K562 (cell line): ENCODE measurements at regions not wholly inside any gene's neighbourhood (a gene's known extent, or its start where the extent isn't known, plus 50 kb on each side); places are given as distances from the start of the nearest gene placed in this dataset.

ENCODE experiments used
- ATAC-seq: fragments of 200-7000 bp; cut with Tn5 transposase; 3 replicates; pipeline ENCODE4 v1.9.1; 2020; ENCODE audit warnings: moderate library complexity
- BruUV-seq: library from RNA; stranded (reverse); fragments of 400-500 nt; replicated peaks from 2 replicates; lab custom pipeline; 2021; lab: Mats Ljungman, UMichigan
- CTCF ChIA-PET: fragments of 300-600 bp; formaldehyde crosslinking; extraction: SDS; loops from one replicate; lab custom pipeline; 2021; ENCODE audit warnings: low intra/inter-chr PET ratio; lab: Yijun Ruan, JAX
- POLR2A ChIA-PET: fragments of 300-600, 350-650 bp; sonication (Branson Sonifier 250); formaldehyde crosslinking; extraction: SDS; loops from one replicate; lab custom pipeline; 2021; ENCODE audit warnings: antibody characterized with exemption, inconsistent platforms; lab: Yijun Ruan, JAX
- DNase-seq, 4 experiments: peaks; one replicate each; pipeline versions ENCODE4 v3.0.0 to v3.0.0-alpha.2; 2011 to 2018; ENCODE audit warnings: low spot score in 3 of 4, mixed read lengths in 3 of 4; ENCODE audit errors: extremely low read depth in 1 of 4
- FAIRE-seq: peaks from 2 replicates; lab custom pipeline; 2011; peaks lifted over from hg19 to GRCh38; lab: Jason Lieb, UNC
- H2AFZ ChIP-seq: 2 replicates; pipeline ENCODE4 v1.6.0; 2011; ENCODE audit warnings: low read depth, low read length, control low read depth, inconsistent platforms
- H3K27ac ChIP-seq: fragments of 200-600 bp; 3 replicates; pipeline ENCODE4 v1.8.0; 2011; ENCODE audit warnings: low read depth, mild to moderate bottlenecking, control low read depth, inconsistent platforms, low read length, moderate library complexity, mixed read lengths; ENCODE audit errors: extremely low read depth
- H3K27me3 ChIP-seq, 2 experiments: fragments of 300-600 bp in 1 of 2; 2 replicates in 1 of 2; 3 replicates in 1 of 2; pipeline versions ENCODE4 v1.6.0 to v1.8.0; 2011; ENCODE audit warnings: inconsistent platforms in 2 of 2, low read length in 2 of 2, mild to moderate bottlenecking in 1 of 2, mixed read lengths in 1 of 2, moderate library complexity in 1 of 2; ENCODE audit not compliant: control insufficient read depth in 2 of 2, insufficient read depth in 2 of 2
- H3K36me3 ChIP-seq: fragments of 300-600 bp; 3 replicates; pipeline ENCODE4 v1.8.0; 2011; ENCODE audit warnings: mild to moderate bottlenecking, low read length, inconsistent platforms; ENCODE audit not compliant: control insufficient read depth, insufficient read depth
- H3K4me1 ChIP-seq, 2 experiments: fragments of 200-600 bp in 1 of 2; replicated peaks in 1 of 2; 2 replicates in 1 of 2; 3 replicates in 1 of 2; pipeline versions ENCODE4 v1.5.1 to v1.8.0; 2011; ENCODE audit warnings: inconsistent platforms in 2 of 2, low read length in 2 of 2, mild to moderate bottlenecking in 1 of 2, mixed read lengths in 1 of 2, moderate library complexity in 1 of 2; ENCODE audit not compliant: control insufficient read depth in 2 of 2, insufficient read depth in 2 of 2
- H3K4me2 ChIP-seq: 2 replicates; pipeline ENCODE4 v1.6.1; 2011; ENCODE audit warnings: low read length, control low read depth, inconsistent platforms, mixed read lengths; ENCODE audit not compliant: insufficient read depth
- H3K4me3 ChIP-seq: fragments of 200-600 bp; sonication (generic), shearing (Covaris generic); 2 replicates; pipeline ENCODE4 v1.5.1; 2016; ENCODE audit warnings: control low read depth, inconsistent platforms
- H3K79me2 ChIP-seq: fragments of 200-600 bp; 3 replicates; pipeline ENCODE4 v1.8.0; 2011; ENCODE audit warnings: low read length, inconsistent platforms; ENCODE audit not compliant: control insufficient read depth, insufficient read depth
- H3K9ac ChIP-seq, 2 experiments: 2 replicates each; pipeline versions ENCODE4 v1.6.0 to v1.6.1; 2011; ENCODE audit warnings: low read depth in 2 of 2, low read length in 2 of 2, control low read depth in 1 of 2, inconsistent platforms in 1 of 2, mild to moderate bottlenecking in 1 of 2, mixed read lengths in 1 of 2; ENCODE audit not compliant: insufficient read depth in 1 of 2
- H3K9me1 ChIP-seq: one replicate; pipeline ENCODE4 v1.6.0; 2011; ENCODE audit warnings: inconsistent platforms, mild to moderate bottlenecking, low read length, moderate library complexity; ENCODE audit not compliant: control insufficient read depth, insufficient read depth
- H3K9me3 ChIP-seq: replicated peaks from 2 replicates; pipeline ENCODE4 v1.5.1; 2011; ENCODE audit warnings: low read depth, low read length, inconsistent platforms; ENCODE audit not compliant: control insufficient read depth, insufficient read depth
- H4K20me1 ChIP-seq: replicated peaks from 2 replicates; pipeline ENCODE4 v1.6.1; 2011; ENCODE audit warnings: low read length, inconsistent platforms, mixed read lengths; ENCODE audit not compliant: control insufficient read depth, insufficient read depth
- BRF1 ChIP-seq: IDR thresholded peaks from 3 replicates; pipeline ENCODE4 v1.6.1; 2011; ENCODE audit warnings: borderline replicate concordance, mild to moderate bottlenecking; ENCODE audit not compliant: insufficient read length; ENCODE audit errors: extremely low read depth
- CBX8 ChIP-seq: fragments of 200-600 bp; sonication (generic); IDR thresholded peaks from 2 replicates; pipeline ENCODE4 v1.6.1; 2012; ENCODE audit warnings: borderline replicate concordance, mixed run types, low read depth, mild to moderate bottlenecking, moderate library complexity, mixed read lengths, low read length, control low read depth, inconsistent platforms; ENCODE audit not compliant: poor library complexity, severe bottlenecking; ENCODE audit errors: extremely low read depth
- ETS2 ChIP-seq: IDR thresholded peaks from 2 replicates; pipeline ENCODE4 v1.6.1; 2016; ENCODE audit warnings: borderline replicate concordance, missing genetic modification characterization, mild to moderate bottlenecking, moderate library complexity, missing compliant biosample characterization; ENCODE audit not compliant: poor library complexity, severe bottlenecking
- MYNN ChIP-seq, 2 experiments: sonication (generic); formaldehyde crosslinking in 1 of 2; IDR thresholded peaks; 2 replicates each; pipeline versions ENCODE4 v1.5.0 to v1.6.1; 2016 to 2020; ENCODE audit warnings: antibody characterized with exemption in 1 of 2, missing genetic modification reagents in 1 of 2
- SIX5 ChIP-seq, 2 experiments: IDR thresholded peaks; 2 replicates each; pipeline ENCODE4 v1.6.1; 2011; ENCODE audit warnings: low read length in 2 of 2, borderline replicate concordance in 1 of 2, low read depth in 1 of 2, mild to moderate bottlenecking in 1 of 2, moderate library complexity in 1 of 2; ENCODE audit not compliant: insufficient read depth in 1 of 2
- SPI1 ChIP-seq: IDR thresholded peaks from 2 replicates; pipeline ENCODE4 v1.6.1; 2011; ENCODE audit warnings: low read depth, low read length, control low read depth, borderline replicate concordance
- ZNF274 ChIP-seq: IDR thresholded peaks from 2 replicates; pipeline ENCODE4 v1.6.1; 2011; ENCODE audit warnings: low read depth, mild to moderate bottlenecking, low read length, moderate library complexity, borderline replicate concordance
- ZNF395 ChIP-seq: fragments of 200-800 bp; sonication (Bioruptor generic); IDR thresholded peaks from 2 replicates; pipeline ENCODE4 v1.6.1; 2017; ENCODE audit warnings: missing genetic modification characterization, missing compliant biosample characterization
- WGBS: fragments of 100-300 bp; shearing (Covaris generic); methylation state at CpG from one replicate; pipeline ENCODE4 v1.1.6; 2016; ENCODE audit warnings: low coverage, mixed read lengths; ENCODE audit not compliant: insufficient coverage; ENCODE audit errors: missing lambda C conversion rate; 5-methylcytosine and 5-hydroxymethylcytosine counted together
- in situ Hi-C: fragments of 300-500 bp; cut with MboI; formaldehyde crosslinking; loops from 4 replicates; pipeline ENCODE4 v1.15.0; 2018; ENCODE audit warnings: inconsistent platforms, mixed read lengths
- intact Hi-C: fragments of 100-400 bp; cut with micrococcal nuclease; formaldehyde crosslinking; loops from 2 replicates; pipeline ENCODE4 v1.14.2; 2022

- Histone ChIP-seq H3K4me1 (no peaks in the 10 kb centered on the region), H3K4me3 (no peak overlapping the region), H3K9ac (no peak overlapping the region), H3K9me3 (no peaks in the 10 kb centered on the region; the same call in 1 of the 2 replicates), H3K36me3 (no peaks in the 10 kb centered on the region), H4K20me1 (no peaks in the 10 kb centered on the region), H3K27me3 (no peaks in the 10 kb centered on the region), H3K4me2 (no peak overlapping the region), H3K9me1 (no peaks in the 10 kb centered on the region), H2AFZ (no peak overlapping the region), H3K79me2 (no peaks in the 10 kb centered on the region), H3K27ac (no peak overlapping the region)
- 0% methylated on average over 1 of the region's 1 CpG for WGBS
- BruUV-seq: no TSS peak
- TF ChIP-seq SIX5 (IDR thresholded peaks at IDR 0.05; ENCODE audit: borderline replicate concordance in 1 of 2, insufficient read depth in 1 of 2, low read depth in 1 of 2, low read length in 2 of 2) (no peak), CBX8 (no peak), BRF1 (no peak), SPI1 (no peak), MYNN (IDR thresholded peaks at IDR 0.05) (no peak), MYNN (CRISPR knock-in tag; IDR thresholded peaks at IDR 0.05) (no peak), ETS2 (tag) (no peak), ZNF274 (no peak), ZNF395 (CRISPR knock-in tag) (no peak)
- ATAC-seq (no peak), DNase-seq (no peak), FAIRE-seq (no peak)
- POLR2A ChIA-PET: no interaction called here
- intact Hi-C loops: no loop called here
- in situ Hi-C loops: no loop called here
- CTCF ChIA-PET: no interaction called here
These were observed 256.4 kb upstream of the SOX2 start for GRCh38 chr3:181455276-181455675.
